ENCODE measurements at regions not wholly inside any gene's neighbourhood (a gene's known extent, or its start where the extent isn't known, plus 50 kb on each side); places are given as distances from the start of the nearest gene placed in this dataset.

DNA sequence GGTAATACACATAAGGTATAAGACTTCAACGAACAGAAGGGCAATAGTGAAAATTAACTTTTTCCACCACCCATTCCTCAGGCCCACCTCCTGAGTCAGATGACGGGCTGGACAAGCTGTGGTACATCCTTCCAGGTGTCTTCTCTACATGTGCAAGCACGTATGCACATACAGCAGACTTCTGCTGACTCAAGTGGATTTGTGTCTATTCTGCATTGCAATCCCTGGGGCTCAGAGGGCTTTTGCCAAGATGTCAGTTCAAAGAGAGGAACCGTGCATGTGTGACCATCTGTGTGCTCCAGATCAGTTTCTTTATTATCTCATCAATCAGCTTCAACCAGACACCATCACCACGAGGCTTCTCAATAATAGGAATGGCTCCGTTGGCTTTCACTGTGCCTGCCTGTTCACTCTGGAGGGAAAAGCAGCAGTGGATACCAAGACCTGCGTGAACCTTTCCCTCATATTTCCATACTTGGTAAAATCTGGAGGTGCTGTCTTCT is 288.4 kb downstream of the MTRR start:
- Histone ChIP-seq H3K36me3 (replicated peaks in 1 of 2; ENCODE audit: control insufficient read depth in 1 of 2, insufficient read depth in 2 of 2, low read length in 2 of 2) (no peaks in the 10 kb centered on the region), H3K4me2 (ENCODE audit: low read depth, low read length) (no peak overlapping the region), H3K9me3 (ENCODE audit: low read length) (no peaks in the 10 kb centered on the region), H3K9ac (ENCODE audit: insufficient read depth, low read depth, low read length) (no peak overlapping the region), H4K20me1 (ENCODE audit: insufficient read depth, low read length) (no peaks in the 10 kb centered on the region), H3K27ac (ENCODE audit: extremely low read length, insufficient read depth, low read length) (no peak overlapping the region), H2AFZ (ENCODE audit: low read length) (no peak overlapping the region), H3K4me1 (ENCODE audit: insufficient read depth, low read length) (no peaks in the 10 kb centered on the region), H3K79me2 (ENCODE audit: insufficient read depth, low read length) (no peaks in the 10 kb centered on the region), H3K27me3 (ENCODE audit: control insufficient read depth in 1 of 2, insufficient read depth in 2 of 2, low read length in 2 of 2) (no peaks in the 10 kb centered on the region), H3K4me3 (replicated peaks in 1 of 3; ENCODE audit: insufficient read depth in 1 of 3, low read depth in 2 of 3, low read length in 3 of 3) (no peak overlapping the region)
- ChIA-PET POLR2A (no interaction called here), CTCF (ENCODE audit: low intra/inter-chr PET ratio, low total read pairs) (no interaction called here)
- BruUV-seq (replicated peaks) = no TSS peak
- ATAC-seq (no peak), FAIRE-seq (no peak), DNase-seq (ENCODE audit: low spot score) (no peak)
- intact Hi-C loops (cut with micrococcal nuclease; ENCODE audit: unreplicated experiment) = no loop called here
- WGBS (ENCODE audit: low lambda C conversion rate) = 2% methylated on average over 7 of the region's 7 CpGs
- in situ Hi-C loops (cut with HindIII; ENCODE audit: extremely low pct_ligation_motif_present, low pct_unique_long_range_greater_than_20kb) = no loop called here
- TF ChIP-seq, protein P1, sequence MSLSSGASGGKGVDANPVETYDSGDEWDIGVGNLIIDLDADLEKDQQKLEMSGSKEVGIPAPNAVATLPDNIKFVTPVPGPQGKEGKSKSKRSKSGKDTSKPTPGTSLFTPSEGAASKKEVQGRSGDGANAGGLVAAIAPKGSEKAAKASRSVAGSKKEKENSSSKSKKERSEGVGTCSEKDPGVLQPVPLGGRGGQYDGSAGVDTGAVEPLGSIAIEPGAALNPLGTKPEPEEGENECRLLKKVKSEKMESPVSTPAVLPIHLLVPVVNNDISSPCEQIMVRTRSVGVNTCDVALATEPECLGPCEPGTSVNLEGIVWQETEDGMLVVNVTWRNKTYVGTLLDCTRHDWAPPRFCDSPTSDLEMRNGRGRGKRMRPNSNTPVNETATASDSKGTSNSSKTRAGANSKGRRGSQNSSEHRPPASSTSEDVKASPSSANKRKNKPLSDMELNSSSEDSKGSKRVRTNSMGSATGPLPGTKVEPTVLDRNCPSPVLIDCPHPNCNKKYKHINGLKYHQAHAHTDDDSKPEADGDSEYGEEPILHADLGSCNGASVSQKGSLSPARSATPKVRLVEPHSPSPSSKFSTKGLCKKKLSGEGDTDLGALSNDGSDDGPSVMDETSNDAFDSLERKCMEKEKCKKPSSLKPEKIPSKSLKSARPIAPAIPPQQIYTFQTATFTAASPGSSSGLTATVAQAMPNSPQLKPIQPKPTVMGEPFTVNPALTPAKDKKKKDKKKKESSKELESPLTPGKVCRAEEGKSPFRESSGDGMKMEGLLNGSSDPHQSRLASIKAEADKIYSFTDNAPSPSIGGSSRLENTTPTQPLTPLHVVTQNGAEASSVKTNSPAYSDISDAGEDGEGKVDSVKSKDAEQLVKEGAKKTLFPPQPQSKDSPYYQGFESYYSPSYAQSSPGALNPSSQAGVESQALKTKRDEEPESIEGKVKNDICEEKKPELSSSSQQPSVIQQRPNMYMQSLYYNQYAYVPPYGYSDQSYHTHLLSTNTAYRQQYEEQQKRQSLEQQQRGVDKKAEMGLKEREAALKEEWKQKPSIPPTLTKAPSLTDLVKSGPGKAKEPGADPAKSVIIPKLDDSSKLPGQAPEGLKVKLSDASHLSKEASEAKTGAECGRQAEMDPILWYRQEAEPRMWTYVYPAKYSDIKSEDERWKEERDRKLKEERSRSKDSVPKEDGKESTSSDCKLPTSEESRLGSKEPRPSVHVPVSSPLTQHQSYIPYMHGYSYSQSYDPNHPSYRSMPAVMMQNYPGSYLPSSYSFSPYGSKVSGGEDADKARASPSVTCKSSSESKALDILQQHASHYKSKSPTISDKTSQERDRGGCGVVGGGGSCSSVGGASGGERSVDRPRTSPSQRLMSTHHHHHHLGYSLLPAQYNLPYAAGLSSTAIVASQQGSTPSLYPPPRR (CRISPR knock-in tag; IDR thresholded peaks at IDR 0.05; ENCODE audit: borderline replicate concordance) = no peak
- TF ChIP-seq ATF1 (CRISPR knock-in tag; IDR thresholded peaks at IDR 0.05) (no peak), MAFK (conservative IDR thresholded peaks at IDR 0.05 in 1 of 2, IDR thresholded peaks at IDR 0.05 in 1 of 2; ENCODE audit: low read length in 2 of 2) (peak in 1 of 2 experiments; percentile 37; a peak in 1 of 4 replicates)
